H1 (cell line): ENCODE measurements at regions not wholly inside any gene's neighbourhood (a gene's known extent, or its start where the extent isn't known, plus 50 kb on each side); places are given as distances from the start of the nearest gene placed in this dataset.

Experiments
- EZH2 ChIP-seq: fragments of 200-600 bp; sonication (generic); IDR thresholded peaks from 2 replicates; pipeline ENCODE4 v1.7.1; 2012; ENCODE audit warnings: low read depth, mild to moderate bottlenecking, moderate library complexity, low read length, inconsistent platforms; ENCODE audit not compliant: severe bottlenecking
- POLR2A ChIP-seq, 2 experiments: IDR thresholded peaks; 1 replicate in 1 of 2; 2 replicates in 1 of 2; pipeline ENCODE4 v1.6.1; 2011; ENCODE audit warnings: low read depth in 2 of 2, low read length in 2 of 2, mild to moderate bottlenecking in 2 of 2; ENCODE audit errors: control extremely low read depth in 1 of 2
- RAD21 ChIP-seq, 2 experiments: IDR thresholded peaks in 1 of 2; conservative IDR thresholded peaks in 1 of 2; 2 replicates each; pipeline ENCODE4 v1.6.1; 2011; ENCODE audit warnings: low read depth in 2 of 2, low read length in 2 of 2, improper control_type of control experiment in 1 of 2, inconsistent platforms in 1 of 2, mild to moderate bottlenecking in 1 of 2, moderate library complexity in 1 of 2
- SUZ12 ChIP-seq: fragments of 200-600 bp; sonication (generic); IDR thresholded peaks from 2 replicates; pipeline ENCODE4 v1.6.1; 2012; ENCODE audit warnings: mild to moderate bottlenecking, inconsistent platforms, low read length, moderate library complexity, mixed read lengths
- TAF1 ChIP-seq: IDR thresholded peaks from 2 replicates; pipeline ENCODE4 v1.6.1; 2011; ENCODE audit warnings: mild to moderate bottlenecking, low read depth, low read length
- TEAD4 ChIP-seq: IDR thresholded peaks from 2 replicates; pipeline ENCODE4 v1.6.1; 2012; ENCODE audit warnings: low read depth, low read length, inconsistent platforms, mixed read lengths

- peak; percentile 30 to 34; a peak in 2 of 4 replicates for TF ChIP-seq RAD21 (IDR thresholded peaks at IDR 0.05 in 1 of 2, conservative IDR thresholded peaks at IDR 0.05 in 1 of 2; ENCODE audit: low read depth in 2 of 2, low read length in 2 of 2)
- TF ChIP-seq POLR2A (IDR thresholded peaks at IDR 0.05; ENCODE audit: control extremely low read depth in 1 of 2, low read depth in 2 of 2, low read length in 2 of 2), result no peak
- TF ChIP-seq SUZ12, result no peak
- TF ChIP-seq TEAD4, result no peak
- no peak for TF ChIP-seq EZH2
- TF ChIP-seq TAF1, result no peak
These were observed 141.4 kb upstream of the PRKCQ start for GRCh38 chr10:6721480-6721879.
